ENCODE measurements at regions not wholly inside any gene's neighbourhood (a gene's known extent, or its start where the extent isn't known, plus 50 kb on each side); places are given as distances from the start of the nearest gene placed in this dataset.

- TF ChIP-seq POLR2A (IDR thresholded peaks at IDR 0.05) = no peak
- TF ChIP-seq, protein P1, sequence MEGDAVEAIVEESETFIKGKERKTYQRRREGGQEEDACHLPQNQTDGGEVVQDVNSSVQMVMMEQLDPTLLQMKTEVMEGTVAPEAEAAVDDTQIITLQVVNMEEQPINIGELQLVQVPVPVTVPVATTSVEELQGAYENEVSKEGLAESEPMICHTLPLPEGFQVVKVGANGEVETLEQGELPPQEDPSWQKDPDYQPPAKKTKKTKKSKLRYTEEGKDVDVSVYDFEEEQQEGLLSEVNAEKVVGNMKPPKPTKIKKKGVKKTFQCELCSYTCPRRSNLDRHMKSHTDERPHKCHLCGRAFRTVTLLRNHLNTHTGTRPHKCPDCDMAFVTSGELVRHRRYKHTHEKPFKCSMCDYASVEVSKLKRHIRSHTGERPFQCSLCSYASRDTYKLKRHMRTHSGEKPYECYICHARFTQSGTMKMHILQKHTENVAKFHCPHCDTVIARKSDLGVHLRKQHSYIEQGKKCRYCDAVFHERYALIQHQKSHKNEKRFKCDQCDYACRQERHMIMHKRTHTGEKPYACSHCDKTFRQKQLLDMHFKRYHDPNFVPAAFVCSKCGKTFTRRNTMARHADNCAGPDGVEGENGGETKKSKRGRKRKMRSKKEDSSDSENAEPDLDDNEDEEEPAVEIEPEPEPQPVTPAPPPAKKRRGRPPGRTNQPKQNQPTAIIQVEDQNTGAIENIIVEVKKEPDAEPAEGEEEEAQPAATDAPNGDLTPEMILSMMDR (IDR thresholded peaks at IDR 0.05) = no peak
- Histone ChIP-seq H3K4me3 (no peak overlapping the region), H3K9me3 (no peaks in the 10 kb centered on the region), H3K36me3 (ENCODE audit: low read depth, missing control alignments) (no peaks in the 10 kb centered on the region), H3K27me3 (no peaks in the 10 kb centered on the region), H3K27ac (no peak overlapping the region), H3K4me1 (no peaks in the 10 kb centered on the region)
- intact Hi-C loops (cut with DNase I; ENCODE audit: low total_unique reads) = no loop called here
- 79 to 81% methylated on average over 2 of the region's 2 CpGs for WGBS, 2 donors
- DNase-seq = no peak
Observed at GRCh38 chr16:64762211-64762610, 359.7 kb downstream of the CDH11 start.

- TF ChIP-seq, protein P1 (IDR thresholded peaks at IDR 0.05) = no peak
- no peak for TF ChIP-seq POLR2A (IDR thresholded peaks at IDR 0.05)
- Histone ChIP-seq H3K27me3 (no peaks in the 10 kb centered on the region), H3K4me1 (no peaks in the 10 kb centered on the region), H3K36me3 (ENCODE audit: low read depth, missing control alignments) (no peaks in the 10 kb centered on the region), H3K27ac (no peak overlapping the region), H3K4me3 (no peak overlapping the region), H3K9me3 (no peaks in the 10 kb centered on the region)
- no peak for DNase-seq
- 68 to 71% methylated on average over 1 of the region's 1 CpG for WGBS, 2 donors
- intact Hi-C loops (cut with DNase I; ENCODE audit: low total_unique reads) = no loop called here
Observed at GRCh38 chr16:64754279-64754678, 367.6 kb downstream of the CDH11 start.

DNA sequence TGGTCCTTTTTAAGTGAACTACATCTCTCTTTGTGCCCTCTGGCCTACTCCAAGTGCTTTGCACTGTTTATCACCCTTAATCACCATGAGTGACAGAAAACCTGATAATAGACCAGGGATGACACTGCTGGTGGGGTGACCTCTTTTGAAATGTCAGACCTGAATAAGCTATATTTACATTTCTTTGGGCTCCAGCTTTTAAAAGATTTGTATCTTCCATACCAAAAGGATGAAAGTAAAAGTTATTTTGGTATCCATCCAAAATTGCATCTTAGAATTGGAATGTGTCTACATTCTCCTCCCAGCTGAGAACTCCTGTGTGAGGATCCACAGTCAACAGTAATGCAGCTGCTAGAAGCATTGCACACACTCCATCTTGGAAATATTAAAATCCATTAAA lies 370.0 kb downstream of the CDH11 start:
- H3K4me3 ChIP-seq = no peak overlapping the region
- H3K27ac ChIP-seq = no peak overlapping the region
- TF ChIP-seq POLR2A (IDR thresholded peaks at IDR 0.05) = no peak
- TF ChIP-seq, protein P1 (IDR thresholded peaks at IDR 0.05) = no peak
- H3K27me3 ChIP-seq = no peaks in the 10 kb centered on the region
- H3K9me3 ChIP-seq = no peaks in the 10 kb centered on the region
- no peaks in the 10 kb centered on the region for H3K36me3 ChIP-seq (ENCODE audit: low read depth, missing control alignments)
- no peak for DNase-seq
- intact Hi-C loops (cut with DNase I; ENCODE audit: low total_unique reads) = no loop called here
- H3K4me1 ChIP-seq = no peaks in the 10 kb centered on the region

DNA sequence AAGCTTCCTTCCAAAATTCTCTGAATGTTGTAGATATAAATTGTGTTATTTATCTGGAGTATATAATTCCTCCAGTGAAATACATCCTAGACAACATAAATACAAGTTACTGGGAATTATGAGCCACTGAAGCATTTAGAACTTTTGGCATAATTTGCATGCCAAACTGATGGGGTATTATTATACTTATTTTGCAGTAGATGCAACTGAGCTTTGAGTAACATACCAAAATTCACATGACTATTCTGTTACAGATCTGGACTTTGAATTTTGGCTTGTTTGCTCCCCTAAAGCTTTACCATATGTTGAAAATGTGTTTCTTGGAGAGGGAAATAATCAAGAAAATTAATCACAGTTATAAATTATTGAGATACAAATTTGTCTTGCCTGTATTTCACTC lies 372.5 kb downstream of the CDH11 start:
- no peak for DNase-seq
- intact Hi-C loops (cut with DNase I; ENCODE audit: low total_unique reads) = no loop called here
- H3K27ac ChIP-seq = no peak overlapping the region
- H3K9me3 ChIP-seq = no peaks in the 10 kb centered on the region
- no peak overlapping the region for H3K4me3 ChIP-seq
- no peaks in the 10 kb centered on the region for H3K4me1 ChIP-seq
- TF ChIP-seq, protein P1 (IDR thresholded peaks at IDR 0.05) = no peak
- no peak for TF ChIP-seq POLR2A (IDR thresholded peaks at IDR 0.05)
- H3K27me3 ChIP-seq = no peaks in the 10 kb centered on the region
- H3K36me3 ChIP-seq (ENCODE audit: low read depth, missing control alignments) = no peaks in the 10 kb centered on the region

DNA sequence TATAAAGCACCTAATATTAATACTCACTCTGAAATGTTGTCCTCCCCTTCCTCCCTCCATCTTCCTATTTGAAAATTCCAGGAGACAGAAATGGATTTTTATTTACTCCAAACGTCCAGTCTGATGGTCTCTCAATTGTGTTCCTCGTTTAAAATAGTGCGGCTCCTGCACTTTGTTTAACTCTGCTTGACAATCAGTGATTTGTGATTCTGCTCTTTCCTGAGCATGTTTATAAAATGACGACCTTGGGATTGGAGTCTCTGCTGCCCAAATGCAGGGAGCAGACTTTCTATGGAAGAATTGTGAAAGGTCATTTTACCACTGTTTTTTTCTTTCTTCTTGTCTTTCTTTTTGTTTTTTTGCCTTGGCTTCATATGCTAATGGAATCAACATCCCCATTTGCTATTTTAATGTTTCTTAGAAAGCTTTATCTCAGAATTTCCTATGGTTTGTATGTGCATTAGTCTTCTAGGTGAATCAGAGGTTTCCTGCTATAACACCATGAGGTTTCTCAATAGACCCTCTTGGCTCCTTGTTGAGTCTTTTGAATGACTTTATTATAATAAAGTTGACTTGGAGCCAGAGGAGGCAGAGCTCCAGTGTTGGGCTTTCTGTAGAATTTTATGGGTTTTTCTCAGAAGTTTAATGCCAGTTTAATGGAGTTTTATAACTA lies 376.5 kb downstream of the CDH11 start:
- no peak overlapping the region for H3K27ac ChIP-seq
- intact Hi-C loops (cut with DNase I; ENCODE audit: low total_unique reads) = no loop called here
- no peaks in the 10 kb centered on the region for H3K9me3 ChIP-seq
- 7 to 31% methylated on average over 4 of the region's 4 CpGs for WGBS, 2 donors
- no peaks in the 10 kb centered on the region for H3K36me3 ChIP-seq (ENCODE audit: low read depth, missing control alignments)
- H3K27me3 ChIP-seq = no peaks in the 10 kb centered on the region
- no peak overlapping the region for H3K4me3 ChIP-seq
- no peaks in the 10 kb centered on the region for H3K4me1 ChIP-seq
- DNase-seq = no peak
- no peak for TF ChIP-seq POLR2A (IDR thresholded peaks at IDR 0.05)
- TF ChIP-seq, protein P1 (IDR thresholded peaks at IDR 0.05) = no peak

All from testis (tissue), 2 donors.